ENCODE measurements at regions not wholly inside any gene's neighbourhood (a gene's known extent, or its start where the extent isn't known, plus 50 kb on each side); places are given as distances from the start of the nearest gene placed in this dataset.
A peak's percentile ranks its signal among the peaks of the same experiment; 100 is the strongest.

DNA sequence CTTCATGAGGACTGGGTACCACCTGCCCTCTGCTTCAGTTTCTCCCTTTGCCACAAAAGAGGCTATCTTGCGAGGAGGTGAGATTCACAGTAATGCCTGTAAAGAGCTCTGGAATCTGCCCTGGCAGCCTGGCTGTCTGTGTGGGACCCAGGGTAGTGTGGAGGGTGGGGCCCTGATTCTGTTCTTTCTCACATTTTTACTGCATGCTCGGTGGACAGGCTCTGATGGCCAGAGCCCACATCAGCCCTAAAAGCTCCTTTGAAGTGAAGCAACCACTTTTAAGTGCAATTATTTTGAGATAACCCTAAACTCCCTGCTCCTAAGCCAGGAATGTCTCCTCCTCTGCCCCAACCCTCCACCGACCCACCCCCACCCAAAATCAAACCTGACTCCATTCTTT is 92.1 kb upstream of the PODXL start:
- DNase-seq (no peak), ATAC-seq (ENCODE audit: low read depth) (no peak)
- no peak overlapping the region for H3K4ac ChIP-seq (ENCODE audit: low read depth, low read length)
- no peak overlapping the region for H2BK20ac ChIP-seq (ENCODE audit: low read depth, low read length)
- H2AK5ac ChIP-seq (ENCODE audit: low read depth, low read length) = no peak overlapping the region
- H3K27ac ChIP-seq (ENCODE audit: insufficient read depth, low read length) = no peak overlapping the region
- H3K9me3 ChIP-seq (ENCODE audit: control insufficient read depth, insufficient read depth, low read length) = no peaks in the 10 kb centered on the region
- H3K4me1 ChIP-seq (ENCODE audit: control insufficient read depth, insufficient read depth, low read length) = no peaks in the 10 kb centered on the region
- H3K56ac ChIP-seq (ENCODE audit: extremely low read depth, insufficient read depth, low read length) = no peak overlapping the region
- no peak for TF ChIP-seq RFX5 (IDR thresholded peaks at IDR 0.05; ENCODE audit: low read depth, low read length)
- no peak for TF ChIP-seq MAZ (IDR thresholded peaks at IDR 0.05; ENCODE audit: borderline replicate concordance, low read depth, low read length)
- TF ChIP-seq MAFK (IDR thresholded peaks at IDR 0.05; ENCODE audit: low read depth, low read length) = no peak
- no peak for TF ChIP-seq FOS (IDR thresholded peaks at IDR 0.05; ENCODE audit: low read depth, low read length)
- no peak for TF ChIP-seq CTCF (conservative IDR thresholded peaks at IDR 0.05; ENCODE audit: low read depth, low read length)
- TF ChIP-seq BHLHE40 (IDR thresholded peaks at IDR 0.05; ENCODE audit: low read depth, low read length) = no peak
- TF ChIP-seq CEBPB (IDR thresholded peaks at IDR 0.05; ENCODE audit: low read depth, low read length) = no peak
- TF ChIP-seq SMC3 (IDR thresholded peaks at IDR 0.05; ENCODE audit: low read depth, low read length) = no peak
- no peak for TF ChIP-seq MXI1 (IDR thresholded peaks at IDR 0.05; ENCODE audit: borderline replicate concordance, low read depth, low read length)
- TF ChIP-seq RAD21 (IDR thresholded peaks at IDR 0.05; ENCODE audit: low read length) = no peak
- TF ChIP-seq NFE2L2 (IDR thresholded peaks at IDR 0.05; ENCODE audit: low read depth, low read length) = no peak
- no peak for TF ChIP-seq POLR2A (IDR thresholded peaks at IDR 0.05; ENCODE audit: low read depth, low read length)
- TF ChIP-seq, protein P1, sequence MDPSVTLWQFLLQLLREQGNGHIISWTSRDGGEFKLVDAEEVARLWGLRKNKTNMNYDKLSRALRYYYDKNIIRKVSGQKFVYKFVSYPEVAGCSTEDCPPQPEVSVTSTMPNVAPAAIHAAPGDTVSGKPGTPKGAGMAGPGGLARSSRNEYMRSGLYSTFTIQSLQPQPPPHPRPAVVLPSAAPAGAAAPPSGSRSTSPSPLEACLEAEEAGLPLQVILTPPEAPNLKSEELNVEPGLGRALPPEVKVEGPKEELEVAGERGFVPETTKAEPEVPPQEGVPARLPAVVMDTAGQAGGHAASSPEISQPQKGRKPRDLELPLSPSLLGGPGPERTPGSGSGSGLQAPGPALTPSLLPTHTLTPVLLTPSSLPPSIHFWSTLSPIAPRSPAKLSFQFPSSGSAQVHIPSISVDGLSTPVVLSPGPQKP (IDR thresholded peaks at IDR 0.05; ENCODE audit: borderline replicate concordance, low read depth, low read length) = no peak
- no peak for TF ChIP-seq USF2 (IDR thresholded peaks at IDR 0.05; ENCODE audit: low read depth, low read length)
- TF ChIP-seq CHD1 (IDR thresholded peaks at IDR 0.05; ENCODE audit: low read depth, low read length) = no peak
- TF ChIP-seq RCOR1 (IDR thresholded peaks at IDR 0.05; ENCODE audit: insufficient replicate concordance, low read length) = no peak
- no peak overlapping the region for H2AFZ ChIP-seq (replicated peaks; ENCODE audit: low read length, poor library complexity)
- intact Hi-C loops (cut with micrococcal nuclease) = no loop called here
- H3K4me3 ChIP-seq (ENCODE audit: insufficient read depth, low read depth, low read length) = no peak overlapping the region
- H3K4me2 ChIP-seq (ENCODE audit: low read depth, low read length) = no peak overlapping the region
- H3K23ac ChIP-seq (ENCODE audit: low read depth, low read length) = no peak overlapping the region
- H3K36me3 ChIP-seq (ENCODE audit: control insufficient read depth, insufficient read depth, low read length) = no peaks in the 10 kb centered on the region
- CTCF ChIA-PET = no interaction called here
- POLR2A ChIA-PET (ENCODE audit: unreplicated experiment) = no interaction called here
- no peak overlapping the region for H2BK15ac ChIP-seq (ENCODE audit: low read depth, low read length)
- no peaks in the 10 kb centered on the region for H3K79me1 ChIP-seq (ENCODE audit: low read depth in 1 of 2, low read length in 2 of 2)
- dilution Hi-C loops (cut with HindIII; ENCODE audit: low sequenced_read_pairs, unreplicated experiment) = no loop called here
- H4K20me1 ChIP-seq (ENCODE audit: insufficient read depth, low read length) = no peaks in the 10 kb centered on the region
- no CpG with 5 or more reads among the region's 3 CpGs for WGBS, 2 experiments (ENCODE audit: extremely low coverage in 2 of 2, insufficient read length in 1 of 2)
- H3K18ac ChIP-seq (ENCODE audit: low read depth, low read length) = no peak overlapping the region
- no peak overlapping the region for H2BK120ac ChIP-seq (ENCODE audit: low read depth, low read length)
- H4K8ac ChIP-seq (ENCODE audit: low read depth in 2 of 2, low read length in 2 of 2) = no peak overlapping the region
- in situ Hi-C loops (cut with MboI; ENCODE audit: low sequenced_read_pairs) = no loop called here
- no peak overlapping the region for H2BK5ac ChIP-seq (ENCODE audit: low read depth, low read length, poor library complexity, severe bottlenecking)
- H3K9ac ChIP-seq (ENCODE audit: low read depth, low read length) = no peak overlapping the region
- no peaks in the 10 kb centered on the region; the same call in 1 of the 2 replicates for H3K27me3 ChIP-seq (ENCODE audit: control insufficient read depth, insufficient read depth, low read length)
- H3K9me1 ChIP-seq (ENCODE audit: insufficient read depth, low read length) = no peaks in the 10 kb centered on the region; the same call in 1 of the 2 replicates
- no peak overlapping the region for H4K91ac ChIP-seq (ENCODE audit: insufficient read depth, low read depth, low read length)
- no peak overlapping the region for H3K14ac ChIP-seq (replicated peaks; ENCODE audit: low read depth, low read length)
- no peak overlapping the region for H4K5ac ChIP-seq (ENCODE audit: low read depth, low read length)
- H2AK9ac ChIP-seq (replicated peaks; ENCODE audit: low read depth, low read length, poor library complexity) = peak overlapping the region; percentile 1
- BruUV-seq (replicated peaks) = no TSS peak

Data from IMR-90 (cell line).